ENCODE measurements at regions not wholly inside any gene's neighbourhood (a gene's known extent, or its start where the extent isn't known, plus 50 kb on each side); places are given as distances from the start of the nearest gene placed in this dataset.

DNA sequence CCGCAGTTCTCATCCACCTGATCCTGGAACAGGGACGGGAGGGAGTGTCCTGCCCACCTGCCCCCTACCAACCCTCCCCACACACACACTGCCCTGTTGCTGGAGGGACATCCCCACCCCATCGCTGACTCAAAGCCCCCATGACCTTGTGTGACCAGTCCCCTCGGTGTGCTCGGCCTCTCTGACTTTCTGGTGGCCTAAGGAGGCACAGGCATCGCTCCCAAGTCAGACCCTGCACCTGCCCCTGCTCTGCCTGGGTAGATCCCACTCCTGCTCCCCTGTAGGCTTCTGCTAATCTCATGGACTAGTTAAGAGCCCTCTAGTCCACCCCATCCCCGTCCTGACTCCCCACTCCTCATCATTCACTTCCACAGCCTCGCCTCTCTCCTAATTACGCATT is 58.8 kb upstream of the DOCK1 start:
- Histone ChIP-seq H3K23ac (ENCODE audit: insufficient read length) (no peak overlapping the region), H2AFZ (ENCODE audit: low read length) (no peak overlapping the region), H3K14ac (ENCODE audit: insufficient read length) (no peak overlapping the region), H2BK120ac (replicated peaks; ENCODE audit: low read depth, low read length) (no peak overlapping the region), H3K4ac (replicated peaks; ENCODE audit: insufficient read length, low read depth, low read length) (no peak overlapping the region), H3K27ac (ENCODE audit: low read depth, low read length) (no peak overlapping the region), H2BK12ac (ENCODE audit: low read depth, low read length) (no peak overlapping the region), H3K9me3 (ENCODE audit: insufficient read depth in 2 of 2, low read depth in 1 of 2, low read length in 1 of 2) (no peaks in the 10 kb centered on the region), H2AK5ac (ENCODE audit: low read depth, low read length) (no peak overlapping the region), H2BK5ac (ENCODE audit: low read depth, low read length) (no peak overlapping the region), H3K27me3 (replicated peaks in 1 of 4; ENCODE audit: control insufficient read depth in 3 of 4, extremely low read depth in 1 of 4, insufficient read depth in 3 of 4, low read length in 3 of 4) (0 out of 7 replicates have a peak, but pooled peaks cover 0 to 2% (median 0%) of the 10 kb centered on the region in 4 experiments), H3K79me1 (ENCODE audit: low read depth, low read length) (no peaks in the 10 kb centered on the region), H3K79me2 (ENCODE audit: control insufficient read depth in 1 of 2, insufficient read depth in 2 of 2, low read length in 2 of 2) (no peaks in the 10 kb centered on the region), H3K4me3 (ENCODE audit: extremely low read depth in 1 of 4, insufficient read depth in 2 of 4, low read depth in 3 of 4, low read length in 4 of 4) (no peak overlapping the region), H3K23me2 (ENCODE audit: low read depth, low read length) (no peaks in the 10 kb centered on the region), H3K18ac (ENCODE audit: extremely low read depth, low read length) (no peak overlapping the region), H4K5ac (ENCODE audit: insufficient read length, low read depth, low read length) (no peak overlapping the region), H3K56ac (replicated peaks; ENCODE audit: insufficient read length, low read depth, low read length) (no peak overlapping the region), H2BK20ac (ENCODE audit: low read length) (no peak overlapping the region), H4K8ac (ENCODE audit: extremely low read depth, insufficient read depth, low read length) (no peak overlapping the region), H4K20me1 (replicated peaks in 1 of 2; ENCODE audit: control insufficient read depth in 1 of 2, insufficient read depth in 2 of 2, low read length in 2 of 2) (no peaks in the 10 kb centered on the region), H3K9ac (replicated peaks in 1 of 4; ENCODE audit: extremely low read depth in 1 of 4, low read depth in 3 of 4, low read length in 3 of 4) (no peak overlapping the region), H3K4me2 (ENCODE audit: insufficient read depth in 1 of 2, low read depth in 2 of 2, low read length in 2 of 2) (no peak overlapping the region), H2BK15ac (ENCODE audit: low read length) (no peak overlapping the region), H4K91ac (replicated peaks; ENCODE audit: insufficient read length, low read length) (no peak overlapping the region), H3K4me1 (replicated peaks in 1 of 4; ENCODE audit: control insufficient read depth in 3 of 4, insufficient read depth in 4 of 4, low read length in 3 of 4) (no peaks in the 10 kb centered on the region), H3K36me3 (ENCODE audit: control insufficient read depth in 2 of 4, insufficient read depth in 4 of 4, low read length in 3 of 4) (no peaks in the 10 kb centered on the region)
- ChIA-PET POLR2A (ENCODE audit: partially characterized antibody) (interaction anchor here (1.6 kb wide), 1 partner anchor 10 kb away, joined by 4 read pairs; no protein-coding TSS in a partner anchor), CTCF (ENCODE audit: partially characterized antibody) (interaction anchor here (0.6 to 1.2 kb wide), 7 partner anchors 9 to 200 kb away, joined by 3 to 4 read pairs (median 3); no protein-coding TSS in a partner anchor)
- DNase-seq (ENCODE audit: low read depth in 1 of 2, low spot score in 2 of 2) (no peak), FAIRE-seq (no peak)
- no peak for TF ChIP-seq RBBP5 (IDR thresholded peaks at IDR 0.05; ENCODE audit: borderline replicate concordance, low read depth, low read length)
- no peak for TF ChIP-seq ZNF274 (IDR thresholded peaks at IDR 0.05; ENCODE audit: borderline replicate concordance, extremely low read depth, low read length)
- no peak for TF ChIP-seq EGR1 (IDR thresholded peaks at IDR 0.05; ENCODE audit: borderline replicate concordance, low read depth, low read length)
- TF ChIP-seq RAD21 (IDR thresholded peaks at IDR 0.05 in 1 of 2, conservative IDR thresholded peaks at IDR 0.05 in 1 of 2; ENCODE audit: low read depth in 2 of 2, low read length in 2 of 2), result no peak
- no peak for TF ChIP-seq TBP (IDR thresholded peaks at IDR 0.05; ENCODE audit: low read depth, low read length)
- TF ChIP-seq, protein P1, sequence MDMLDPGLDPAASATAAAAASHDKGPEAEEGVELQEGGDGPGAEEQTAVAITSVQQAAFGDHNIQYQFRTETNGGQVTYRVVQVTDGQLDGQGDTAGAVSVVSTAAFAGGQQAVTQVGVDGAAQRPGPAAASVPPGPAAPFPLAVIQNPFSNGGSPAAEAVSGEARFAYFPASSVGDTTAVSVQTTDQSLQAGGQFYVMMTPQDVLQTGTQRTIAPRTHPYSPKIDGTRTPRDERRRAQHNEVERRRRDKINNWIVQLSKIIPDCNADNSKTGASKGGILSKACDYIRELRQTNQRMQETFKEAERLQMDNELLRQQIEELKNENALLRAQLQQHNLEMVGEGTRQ (IDR thresholded peaks at IDR 0.05; ENCODE audit: low read length), result no peak
- TF ChIP-seq JUND (IDR thresholded peaks at IDR 0.05; ENCODE audit: low read length), result no peak
- no peak for TF ChIP-seq HDAC6 (IDR thresholded peaks at IDR 0.05; ENCODE audit: low read depth, low read length)
- TF ChIP-seq TAF7 (optimal IDR thresholded peaks at IDR 0.05; ENCODE audit: borderline replicate concordance, low read depth, low read length), result no peak
- TF ChIP-seq POLR2AphosphoS5 (IDR thresholded peaks at IDR 0.05; ENCODE audit: low read depth, low read length), result no peak
- TF ChIP-seq SRF (IDR thresholded peaks at IDR 0.05; ENCODE audit: low read depth, low read length), result no peak
- TF ChIP-seq MAFK (IDR thresholded peaks at IDR 0.05; ENCODE audit: low read depth, low read length), result no peak
- TF ChIP-seq FOSL1 (IDR thresholded peaks at IDR 0.05; ENCODE audit: insufficient read depth, low read depth, low read length), result no peak
- 94% methylated on average over 9 of the region's 9 CpGs; no CpG with 5 or more reads in 1 of the 2 experiments for WGBS, 2 experiments (ENCODE audit: extremely low coverage in 1 of 2, insufficient coverage in 1 of 2, insufficient read length in 1 of 2, insufficient replicate concordance in 2 of 2, low coverage in 1 of 2, low lambda C conversion rate in 2 of 2, missing lambda C conversion rate in 1 of 2)

All from H1 (cell line).